DMS 273 treated with DMSO at 0.1 percent for 48 hours (cell line): ENCODE measurements at regions not wholly inside any gene's neighbourhood (a gene's known extent, or its start where the extent isn't known, plus 50 kb on each side); places are given as distances from the start of the nearest gene placed in this dataset.
"Not testable (repeated sequence)": the region's sequence is repeated elsewhere in the genome, so short reads cannot be mapped to it uniquely, and the experiment has no call there.

ENCODE experiments used
- DNase-seq: peaks from one replicate; lab custom pipeline; 2025; lab: John Stamatoyannopoulos, UW

- DNase-seq, result not testable (repeated sequence)
Measured at GRCh38 chr1:149700220-149700619, 82.3 kb upstream of the FCGR1A start.

- DNase-seq, result not testable (repeated sequence)
Measured at GRCh38 chr1:149700677-149701567, 81.6 kb upstream of the FCGR1A start.

- DNase-seq, result peak; percentile 24
Measured at GRCh38 chr1:149708192-149708853, 74.2 kb upstream of the FCGR1A start.

GRCh38 chr1:149711651-149712050 lies 70.8 kb upstream of the FCGR1A start:
- DNase-seq, result not testable (repeated sequence)

- DNase-seq, result peak; percentile 4
Measured at GRCh38 chr1:149712154-149712927, 70.2 kb upstream of the FCGR1A start.

GRCh38 chr1:149713513-149713912 lies 69.0 kb upstream of the FCGR1A start:
- not testable (repeated sequence) for DNase-seq

- not testable (repeated sequence) for DNase-seq
Measured at GRCh38 chr1:149713952-149714351, 68.5 kb upstream of the FCGR1A start.

- DNase-seq, result not testable (repeated sequence)
Measured at GRCh38 chr1:149724618-149725302, 57.7 kb upstream of the FCGR1A start.

- not testable (repeated sequence) for DNase-seq
Measured at GRCh38 chr1:149726688-149727087, 55.8 kb upstream of the FCGR1A start.

GRCh38 chr1:149728598-149728997 lies 53.9 kb upstream of the FCGR1A start:
- not testable (repeated sequence) for DNase-seq
